Neural cell (in vitro differentiated cells): ENCODE measurements at regions not wholly inside any gene's neighbourhood (a gene's known extent, or its start where the extent isn't known, plus 50 kb on each side); places are given as distances from the start of the nearest gene placed in this dataset.

Source experiments
- H2AFZ ChIP-seq: fragments of 200-600, 300-800 bp; sonication (generic), shearing (Covaris generic); 2 replicates; pipeline ENCODE4 v1.6.0; 2014; ENCODE audit warnings: low read depth, mild to moderate bottlenecking, antibody characterized with exemption, low read length, moderate library complexity
- H3F3A ChIP-seq: fragments of 200-600 bp; shearing (Covaris generic); 2 replicates; pipeline ENCODE4 v1.6.1; 2016; ENCODE audit warnings: mild to moderate bottlenecking, moderate library complexity, mixed read lengths, antibody characterized with exemption, low read length; ENCODE audit not compliant: insufficient read depth, poor library complexity, severe bottlenecking
- H3K27ac ChIP-seq: fragments of 200-600, 300-800 bp; sonication (generic), shearing (Covaris generic); 2 replicates; pipeline ENCODE4 v1.5.1; 2014; ENCODE audit warnings: mild to moderate bottlenecking, low read length, moderate library complexity
- H3K27me3 ChIP-seq: fragments of 300-800, 200-600 bp; sonication (generic), shearing (Covaris generic); 2 replicates; pipeline ENCODE4 v1.6.0; 2014; ENCODE audit warnings: mild to moderate bottlenecking, low read depth, low read length, moderate library complexity; ENCODE audit not compliant: insufficient read depth
- H3K36me3 ChIP-seq: fragments of 300-800, 200-600 bp; sonication (generic), shearing (Covaris generic); 2 replicates; pipeline ENCODE4 v1.5.1; 2014; ENCODE audit warnings: mild to moderate bottlenecking, antibody characterized with exemption, low read length, moderate library complexity; ENCODE audit not compliant: insufficient read depth
- H3K4me2 ChIP-seq: fragments of 300-800, 200-600 bp; sonication (generic), shearing (Covaris generic); 2 replicates; pipeline ENCODE4 v1.6.0; 2014; ENCODE audit warnings: mild to moderate bottlenecking, low read length
- H3K4me3 ChIP-seq: fragments of 300-800, 200-600 bp; sonication (generic), shearing (Covaris generic); 2 replicates; pipeline ENCODE4 v1.5.1; 2014; ENCODE audit warnings: mild to moderate bottlenecking, low read length, moderate library complexity
- H3K79me2 ChIP-seq: fragments of 200-600 bp; shearing (Covaris generic); replicated peaks from 2 replicates; pipeline ENCODE4 v1.6.0; 2014; ENCODE audit warnings: mild to moderate bottlenecking, low read length, moderate library complexity; ENCODE audit not compliant: insufficient read depth
- H3K9ac ChIP-seq: fragments of 300-800, 200-600 bp; sonication (generic), shearing (Covaris generic); 2 replicates; pipeline ENCODE4 v1.6.1; 2016; ENCODE audit warnings: mild to moderate bottlenecking, low read length, mixed read lengths
- H3K9me2 ChIP-seq: fragments of 200-600 bp; shearing (Covaris generic); 2 replicates; pipeline ENCODE4 v1.6.1; 2016; ENCODE audit warnings: mild to moderate bottlenecking, low read length, mixed read lengths; ENCODE audit not compliant: insufficient read depth
- H3K9me3 ChIP-seq: fragments of 200-600, 300-800 bp; sonication (generic), shearing (Covaris generic); 2 replicates; pipeline ENCODE4 v1.6.1; 2016; ENCODE audit warnings: mild to moderate bottlenecking, mixed run types, low read length, moderate library complexity, mixed read lengths
- H4K20me1 ChIP-seq: fragments of 200-600 bp; shearing (Covaris generic); 2 replicates; pipeline ENCODE4 v1.6.1; 2016; ENCODE audit warnings: mild to moderate bottlenecking, mixed run types; ENCODE audit not compliant: insufficient read depth
- CTCF ChIP-seq: fragments of 450-650 bp; IDR thresholded peaks from 2 replicates; pipeline ENCODE4 v1.5.1; 2014; ENCODE audit warnings: antibody characterized with exemption, mild to moderate bottlenecking, moderate library complexity; ENCODE audit not compliant: poor library complexity, severe bottlenecking
- EP300 ChIP-seq: fragments of 450-650 bp; conservative IDR thresholded peaks from 2 replicates; pipeline ENCODE4 v1.6.1; 2014; ENCODE audit warnings: antibody characterized with exemption, mild to moderate bottlenecking, moderate library complexity; ENCODE audit not compliant: poor library complexity, severe bottlenecking
- EZH2 ChIP-seq: fragments of 200-600, 300-800 bp; shearing (Covaris generic), sonication (generic); IDR thresholded peaks from 2 replicates; pipeline ENCODE4 v1.6.1; 2014; ENCODE audit warnings: antibody characterized with exemption, low read length, borderline replicate concordance, mild to moderate bottlenecking; ENCODE audit not compliant: insufficient read depth, poor library complexity, severe bottlenecking
- MXI1 ChIP-seq: fragments of 450-650 bp; conservative IDR thresholded peaks from 2 replicates; pipeline ENCODE4 v1.6.1; 2014; ENCODE audit warnings: antibody characterized with exemption, mild to moderate bottlenecking; ENCODE audit not compliant: poor library complexity, severe bottlenecking
- POLR2AphosphoS5 ChIP-seq: IDR thresholded peaks from 2 replicates; pipeline ENCODE4 v1.6.1; 2012
- RAD21 ChIP-seq: fragments of 450-650 bp; conservative IDR thresholded peaks from 2 replicates; pipeline ENCODE4 v1.6.1; 2014; ENCODE audit warnings: antibody characterized with exemption, mild to moderate bottlenecking, moderate library complexity
- SMC3 ChIP-seq: fragments of 450-650 bp; conservative IDR thresholded peaks from 2 replicates; pipeline ENCODE4 v1.6.1; 2014; ENCODE audit warnings: antibody characterized with exemption, mild to moderate bottlenecking, moderate library complexity; ENCODE audit not compliant: poor library complexity
- TAF1 ChIP-seq: IDR thresholded peaks from 2 replicates; pipeline ENCODE4 v1.6.1; 2012; ENCODE audit warnings: low read depth
- TF ChIP-seq, protein P1 (sequence below): IDR thresholded peaks from 2 replicates; pipeline ENCODE4 v1.6.1; 2012; ENCODE audit warnings: borderline replicate concordance

- no peaks in the 10 kb centered on the region for H4K20me1 ChIP-seq
- no peaks in the 10 kb centered on the region for H3K36me3 ChIP-seq
- no peaks in the 10 kb centered on the region for H3K79me2 ChIP-seq
- no peak overlapping the region for H3K4me3 ChIP-seq
- no peak for TF ChIP-seq POLR2AphosphoS5
- no peak for TF ChIP-seq CTCF
- TF ChIP-seq, protein P1, sequence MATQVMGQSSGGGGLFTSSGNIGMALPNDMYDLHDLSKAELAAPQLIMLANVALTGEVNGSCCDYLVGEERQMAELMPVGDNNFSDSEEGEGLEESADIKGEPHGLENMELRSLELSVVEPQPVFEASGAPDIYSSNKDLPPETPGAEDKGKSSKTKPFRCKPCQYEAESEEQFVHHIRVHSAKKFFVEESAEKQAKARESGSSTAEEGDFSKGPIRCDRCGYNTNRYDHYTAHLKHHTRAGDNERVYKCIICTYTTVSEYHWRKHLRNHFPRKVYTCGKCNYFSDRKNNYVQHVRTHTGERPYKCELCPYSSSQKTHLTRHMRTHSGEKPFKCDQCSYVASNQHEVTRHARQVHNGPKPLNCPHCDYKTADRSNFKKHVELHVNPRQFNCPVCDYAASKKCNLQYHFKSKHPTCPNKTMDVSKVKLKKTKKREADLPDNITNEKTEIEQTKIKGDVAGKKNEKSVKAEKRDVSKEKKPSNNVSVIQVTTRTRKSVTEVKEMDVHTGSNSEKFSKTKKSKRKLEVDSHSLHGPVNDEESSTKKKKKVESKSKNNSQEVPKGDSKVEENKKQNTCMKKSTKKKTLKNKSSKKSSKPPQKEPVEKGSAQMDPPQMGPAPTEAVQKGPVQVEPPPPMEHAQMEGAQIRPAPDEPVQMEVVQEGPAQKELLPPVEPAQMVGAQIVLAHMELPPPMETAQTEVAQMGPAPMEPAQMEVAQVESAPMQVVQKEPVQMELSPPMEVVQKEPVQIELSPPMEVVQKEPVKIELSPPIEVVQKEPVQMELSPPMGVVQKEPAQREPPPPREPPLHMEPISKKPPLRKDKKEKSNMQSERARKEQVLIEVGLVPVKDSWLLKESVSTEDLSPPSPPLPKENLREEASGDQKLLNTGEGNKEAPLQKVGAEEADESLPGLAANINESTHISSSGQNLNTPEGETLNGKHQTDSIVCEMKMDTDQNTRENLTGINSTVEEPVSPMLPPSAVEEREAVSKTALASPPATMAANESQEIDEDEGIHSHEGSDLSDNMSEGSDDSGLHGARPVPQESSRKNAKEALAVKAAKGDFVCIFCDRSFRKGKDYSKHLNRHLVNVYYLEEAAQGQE, result no peak
- TF ChIP-seq EP300, result no peak
- no peak for TF ChIP-seq TAF1
- no peak for TF ChIP-seq RAD21
- TF ChIP-seq EZH2, result no peak
- TF ChIP-seq SMC3, result no peak
- no peak for TF ChIP-seq MXI1
- H3K9me3 ChIP-seq, result no peaks in the 10 kb centered on the region
- no peak overlapping the region for H2AFZ ChIP-seq
- no peak overlapping the region for H3K27ac ChIP-seq
- H3K9ac ChIP-seq, result no peak overlapping the region
- H3K4me2 ChIP-seq, result no peak overlapping the region
- H3K27me3 ChIP-seq, result no peaks in the 10 kb centered on the region
- H3K9me2 ChIP-seq, result no peaks in the 10 kb centered on the region
- H3F3A ChIP-seq, result no peaks in the 10 kb centered on the region
Observed at GRCh38 chr20:47962286-47962963, 177.1 kb upstream of the SULF2 start.

DNA sequence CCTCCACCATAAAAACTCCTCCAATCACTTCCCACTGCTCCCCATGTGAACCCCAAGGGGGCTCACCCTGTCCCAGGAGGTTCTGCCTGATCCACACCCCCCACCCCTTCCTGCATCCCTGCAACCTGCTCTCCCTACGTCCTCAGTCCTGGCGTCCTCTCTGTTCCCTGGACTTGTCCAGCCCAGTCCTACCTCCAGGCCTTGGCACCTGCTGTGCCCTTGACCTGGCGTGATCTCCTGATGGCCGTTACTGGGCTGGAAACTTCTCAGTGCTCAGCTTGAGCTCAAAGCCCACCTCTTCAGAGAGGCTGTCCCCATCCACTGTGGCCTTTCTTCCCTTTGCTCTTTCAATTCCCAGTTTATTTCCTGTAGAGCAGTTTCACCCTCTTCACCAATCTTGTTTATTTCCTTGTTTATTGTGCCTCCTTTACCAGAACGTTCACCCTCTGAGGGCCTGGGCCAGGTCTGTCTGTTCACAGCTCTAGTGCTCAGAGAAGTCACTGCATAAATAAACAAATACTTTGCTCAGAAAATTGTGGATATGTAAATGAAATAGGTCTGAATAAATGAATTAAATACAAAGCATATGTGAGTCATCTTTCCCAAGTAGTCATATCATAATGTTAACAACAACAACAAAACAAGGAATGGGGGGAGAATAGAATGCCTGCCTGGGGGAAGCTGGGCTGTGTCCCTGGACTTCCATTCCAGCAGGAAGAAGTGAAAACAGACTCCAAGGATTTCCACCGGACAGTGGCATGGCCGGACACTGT, 175.7 kb upstream of the SULF2 start:
- no peaks in the 10 kb centered on the region for H3F3A ChIP-seq
- H2AFZ ChIP-seq, result no peak overlapping the region
- H3K36me3 ChIP-seq, result no peaks in the 10 kb centered on the region
- no peaks in the 10 kb centered on the region for H3K79me2 ChIP-seq
- H4K20me1 ChIP-seq, result no peaks in the 10 kb centered on the region
- H3K27ac ChIP-seq, result no peak overlapping the region
- H3K9me2 ChIP-seq, result no peaks in the 10 kb centered on the region
- no peak overlapping the region for H3K4me2 ChIP-seq
- TF ChIP-seq CTCF, result no peak
- no peak for TF ChIP-seq SMC3
- TF ChIP-seq MXI1, result no peak
- TF ChIP-seq TAF1, result no peak
- no peak for TF ChIP-seq EZH2
- no peak for TF ChIP-seq POLR2AphosphoS5
- TF ChIP-seq EP300, result no peak
- TF ChIP-seq, protein P1, result no peak
- TF ChIP-seq RAD21, result no peak
- H3K4me3 ChIP-seq, result no peak overlapping the region
- H3K27me3 ChIP-seq, result no peaks in the 10 kb centered on the region
- H3K9me3 ChIP-seq, result no peaks in the 10 kb centered on the region
- H3K9ac ChIP-seq, result no peak overlapping the region
